ENCODE measurements at regions not wholly inside any gene's neighbourhood (a gene's known extent, or its start where the extent isn't known, plus 50 kb on each side); places are given as distances from the start of the nearest gene placed in this dataset.

DNA sequence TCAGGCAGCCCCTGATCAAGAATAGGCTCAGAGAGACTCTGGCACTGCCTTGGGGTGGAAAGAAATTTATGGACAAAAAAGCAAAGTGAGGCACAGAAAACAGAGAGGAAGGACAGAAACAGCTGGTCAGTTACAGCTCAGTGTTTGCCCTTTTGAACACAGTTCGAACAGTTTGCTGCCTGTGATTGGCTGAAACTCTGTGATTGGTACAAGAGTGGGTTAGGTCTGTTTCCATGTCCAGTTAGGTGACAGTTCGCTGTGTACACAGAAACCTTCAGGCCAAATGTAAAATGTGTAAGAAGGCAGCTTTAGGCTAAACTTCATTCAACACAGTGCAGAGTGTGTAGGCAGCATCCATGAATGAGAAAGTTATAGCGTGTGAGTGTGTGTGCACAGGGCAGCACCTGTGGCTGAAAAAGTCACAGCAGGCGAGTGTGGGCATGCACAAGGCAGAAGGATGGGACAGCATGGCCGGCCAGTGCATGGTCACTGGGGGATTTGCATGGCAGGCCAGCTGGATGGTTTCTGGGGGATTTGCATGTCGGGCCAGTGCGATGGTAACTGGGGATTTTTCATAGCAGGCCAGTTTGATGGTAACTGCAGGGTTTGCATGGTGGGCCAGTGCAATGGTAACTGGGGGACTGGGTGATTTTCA, 75.4 kb upstream of the FRMD1 start:
- TF ChIP-seq, protein P1, sequence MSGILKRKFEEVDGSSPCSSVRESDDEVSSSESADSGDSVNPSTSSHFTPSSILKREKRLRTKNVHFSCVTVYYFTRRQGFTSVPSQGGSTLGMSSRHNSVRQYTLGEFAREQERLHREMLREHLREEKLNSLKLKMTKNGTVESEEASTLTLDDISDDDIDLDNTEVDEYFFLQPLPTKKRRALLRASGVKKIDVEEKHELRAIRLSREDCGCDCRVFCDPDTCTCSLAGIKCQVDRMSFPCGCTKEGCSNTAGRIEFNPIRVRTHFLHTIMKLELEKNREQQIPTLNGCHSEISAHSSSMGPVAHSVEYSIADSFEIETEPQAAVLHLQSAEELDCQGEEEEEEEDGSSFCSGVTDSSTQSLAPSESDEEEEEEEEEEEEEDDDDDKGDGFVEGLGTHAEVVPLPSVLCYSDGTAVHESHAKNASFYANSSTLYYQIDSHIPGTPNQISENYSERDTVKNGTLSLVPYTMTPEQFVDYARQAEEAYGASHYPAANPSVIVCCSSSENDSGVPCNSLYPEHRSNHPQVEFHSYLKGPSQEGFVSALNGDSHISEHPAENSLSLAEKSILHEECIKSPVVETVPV (CRISPR knock-in tag; IDR thresholded peaks at IDR 0.05), result no peak
- no peak for TF ChIP-seq ZNF565 (CRISPR knock-in tag; conservative IDR thresholded peaks at IDR 0.05; ENCODE audit: low read depth)
- TF ChIP-seq PPARA (CRISPR knock-in tag; IDR thresholded peaks at IDR 0.05; ENCODE audit: borderline replicate concordance), result no peak
- no peak for TF ChIP-seq TOX (CRISPR knock-in tag; IDR thresholded peaks at IDR 0.05; ENCODE audit: borderline replicate concordance)
- TF ChIP-seq ZFP30 (CRISPR knock-in tag; IDR thresholded peaks at IDR 0.05), result no peak
- TF ChIP-seq, protein P2, sequence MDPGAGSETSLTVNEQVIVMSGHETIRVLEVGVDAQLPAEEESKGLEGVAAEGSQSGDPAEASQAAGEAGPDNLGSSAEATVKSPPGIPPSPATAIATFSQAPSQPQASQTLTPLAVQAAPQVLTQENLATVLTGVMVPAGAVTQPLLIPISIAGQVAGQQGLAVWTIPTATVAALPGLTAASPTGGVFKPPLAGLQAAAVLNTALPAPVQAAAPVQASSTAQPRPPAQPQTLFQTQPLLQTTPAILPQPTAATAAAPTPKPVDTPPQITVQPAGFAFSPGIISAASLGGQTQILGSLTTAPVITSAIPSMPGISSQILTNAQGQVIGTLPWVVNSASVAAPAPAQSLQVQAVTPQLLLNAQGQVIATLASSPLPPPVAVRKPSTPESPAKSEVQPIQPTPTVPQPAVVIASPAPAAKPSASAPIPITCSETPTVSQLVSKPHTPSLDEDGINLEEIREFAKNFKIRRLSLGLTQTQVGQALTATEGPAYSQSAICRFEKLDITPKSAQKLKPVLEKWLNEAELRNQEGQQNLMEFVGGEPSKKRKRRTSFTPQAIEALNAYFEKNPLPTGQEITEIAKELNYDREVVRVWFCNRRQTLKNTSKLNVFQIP (CRISPR knock-in tag; IDR thresholded peaks at IDR 0.05; ENCODE audit: borderline replicate concordance, low read depth), result no peak
- TF ChIP-seq, protein P3, sequence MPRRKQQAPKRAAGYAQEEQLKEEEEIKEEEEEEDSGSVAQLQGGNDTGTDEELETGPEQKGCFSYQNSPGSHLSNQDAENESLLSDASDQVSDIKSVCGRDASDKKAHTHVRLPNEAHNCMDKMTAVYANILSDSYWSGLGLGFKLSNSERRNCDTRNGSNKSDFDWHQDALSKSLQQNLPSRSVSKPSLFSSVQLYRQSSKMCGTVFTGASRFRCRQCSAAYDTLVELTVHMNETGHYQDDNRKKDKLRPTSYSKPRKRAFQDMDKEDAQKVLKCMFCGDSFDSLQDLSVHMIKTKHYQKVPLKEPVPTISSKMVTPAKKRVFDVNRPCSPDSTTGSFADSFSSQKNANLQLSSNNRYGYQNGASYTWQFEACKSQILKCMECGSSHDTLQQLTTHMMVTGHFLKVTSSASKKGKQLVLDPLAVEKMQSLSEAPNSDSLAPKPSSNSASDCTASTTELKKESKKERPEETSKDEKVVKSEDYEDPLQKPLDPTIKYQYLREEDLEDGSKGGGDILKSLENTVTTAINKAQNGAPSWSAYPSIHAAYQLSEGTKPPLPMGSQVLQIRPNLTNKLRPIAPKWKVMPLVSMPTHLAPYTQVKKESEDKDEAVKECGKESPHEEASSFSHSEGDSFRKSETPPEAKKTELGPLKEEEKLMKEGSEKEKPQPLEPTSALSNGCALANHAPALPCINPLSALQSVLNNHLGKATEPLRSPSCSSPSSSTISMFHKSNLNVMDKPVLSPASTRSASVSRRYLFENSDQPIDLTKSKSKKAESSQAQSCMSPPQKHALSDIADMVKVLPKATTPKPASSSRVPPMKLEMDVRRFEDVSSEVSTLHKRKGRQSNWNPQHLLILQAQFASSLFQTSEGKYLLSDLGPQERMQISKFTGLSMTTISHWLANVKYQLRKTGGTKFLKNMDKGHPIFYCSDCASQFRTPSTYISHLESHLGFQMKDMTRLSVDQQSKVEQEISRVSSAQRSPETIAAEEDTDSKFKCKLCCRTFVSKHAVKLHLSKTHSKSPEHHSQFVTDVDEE (CRISPR knock-in tag; IDR thresholded peaks at IDR 0.05), result no peak
- TF ChIP-seq TCF4 (CRISPR knock-in tag; IDR thresholded peaks at IDR 0.05; ENCODE audit: borderline replicate concordance), result no peak
- no peak for TF ChIP-seq ZC3H10 (CRISPR knock-in tag; IDR thresholded peaks at IDR 0.05)

All from SK-N-SH treated with all-trans-retinoic acid at 6 μM for 48 hours (cell line).